Transverse colon (tissue), 4 donors: ENCODE measurements at regions not wholly inside any gene's neighbourhood (a gene's known extent, or its start where the extent isn't known, plus 50 kb on each side); places are given as distances from the start of the nearest gene placed in this dataset.

Source experiments
- EP300 ChIP-seq: sonication (generic); formaldehyde crosslinking; IDR thresholded peaks from one replicate; pipeline ENCODE4 v1.6.1; 2017; ENCODE audit warnings: antibody characterized with exemption, low read depth
- POLR2A ChIP-seq: fragments of 450-650 bp; IDR thresholded peaks from one replicate; pipeline ENCODE4 v1.6.1; 2016; ENCODE audit warnings: antibody characterized with exemption, mild to moderate bottlenecking, moderate library complexity
- POLR2AphosphoS5 ChIP-seq, 3 donors: sonication (generic); formaldehyde crosslinking; IDR thresholded peaks; one replicate each; pipeline ENCODE4 v1.6.1; 2016; ENCODE audit warnings: antibody characterized with exemption in 3 of 3
- TF ChIP-seq, protein P1 (sequence below), 5 experiments: fragments of 200-600 bp in 3 of 5; fragments of 450-650 bp in 2 of 5; sonication (generic) in 3 of 5; IDR thresholded peaks; 1 replicate in 2 of 5; 2 replicates in 3 of 5; pipeline ENCODE4 v1.5.1; 2016 to 2017; ENCODE audit warnings: antibody characterized with exemption in 5 of 5, inconsistent platforms in 3 of 5, mild to moderate bottlenecking in 2 of 5, moderate library complexity in 1 of 5

DNA sequence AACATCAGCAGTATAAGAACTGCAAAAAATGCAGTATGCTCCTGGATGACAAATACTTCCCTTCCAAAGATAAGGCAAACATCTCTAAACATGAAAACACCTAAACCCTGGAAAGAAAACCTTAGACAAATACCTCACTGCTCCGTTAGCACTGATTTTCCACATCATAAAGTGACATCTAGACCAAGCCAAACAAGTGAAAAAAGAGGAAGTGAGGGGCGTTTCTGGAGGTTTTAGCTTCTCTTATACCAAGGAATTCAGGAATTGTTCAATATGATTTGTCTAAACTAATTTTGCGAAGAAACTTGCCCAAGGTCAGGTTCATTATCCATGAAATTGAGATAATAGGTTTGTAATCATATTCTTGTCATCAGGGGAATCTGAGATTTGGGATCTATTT lies 279.7 kb downstream of the ADRA2A start:
- TF ChIP-seq, protein P1, sequence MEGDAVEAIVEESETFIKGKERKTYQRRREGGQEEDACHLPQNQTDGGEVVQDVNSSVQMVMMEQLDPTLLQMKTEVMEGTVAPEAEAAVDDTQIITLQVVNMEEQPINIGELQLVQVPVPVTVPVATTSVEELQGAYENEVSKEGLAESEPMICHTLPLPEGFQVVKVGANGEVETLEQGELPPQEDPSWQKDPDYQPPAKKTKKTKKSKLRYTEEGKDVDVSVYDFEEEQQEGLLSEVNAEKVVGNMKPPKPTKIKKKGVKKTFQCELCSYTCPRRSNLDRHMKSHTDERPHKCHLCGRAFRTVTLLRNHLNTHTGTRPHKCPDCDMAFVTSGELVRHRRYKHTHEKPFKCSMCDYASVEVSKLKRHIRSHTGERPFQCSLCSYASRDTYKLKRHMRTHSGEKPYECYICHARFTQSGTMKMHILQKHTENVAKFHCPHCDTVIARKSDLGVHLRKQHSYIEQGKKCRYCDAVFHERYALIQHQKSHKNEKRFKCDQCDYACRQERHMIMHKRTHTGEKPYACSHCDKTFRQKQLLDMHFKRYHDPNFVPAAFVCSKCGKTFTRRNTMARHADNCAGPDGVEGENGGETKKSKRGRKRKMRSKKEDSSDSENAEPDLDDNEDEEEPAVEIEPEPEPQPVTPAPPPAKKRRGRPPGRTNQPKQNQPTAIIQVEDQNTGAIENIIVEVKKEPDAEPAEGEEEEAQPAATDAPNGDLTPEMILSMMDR (IDR thresholded peaks at IDR 0.05) = no peak
- TF ChIP-seq POLR2AphosphoS5 (IDR thresholded peaks at IDR 0.05) (no peak), POLR2A (no peak), EP300 (no peak)
